ENCODE measurements at regions not wholly inside any gene's neighbourhood (a gene's known extent, or its start where the extent isn't known, plus 50 kb on each side); places are given as distances from the start of the nearest gene placed in this dataset.

- H3K9ac ChIP-seq, result no peak overlapping the region
- H3K36me3 ChIP-seq, result no peaks in the 10 kb centered on the region
- H3K9me3 ChIP-seq (ENCODE audit: low read depth), result peaks cover 6% of the 10 kb centered on the region
- peaks cover 17% of the 10 kb centered on the region for H3K4me1 Mint-ChIP-seq
- peaks cover 15% of the 10 kb centered on the region for H3K4me1 ChIP-seq
- no peak overlapping the region for H3K4me2 ChIP-seq
- peaks cover 8% of the 10 kb centered on the region for H3K9me3 Mint-ChIP-seq
- H3K27me3 Mint-ChIP-seq (ENCODE audit: insufficient read depth, low read depth), result peaks cover 27% of the 10 kb centered on the region
- no peaks in the 10 kb centered on the region for H3K79me2 ChIP-seq (ENCODE audit: low read depth)
- H2AFZ ChIP-seq (replicated peaks), result no peak overlapping the region
- H3F3A ChIP-seq (ENCODE audit: low read depth), result peaks cover 4% of the 10 kb centered on the region
- no peaks in the 10 kb centered on the region for H4K20me1 ChIP-seq (ENCODE audit: low read depth)
- no peak overlapping the region for H3K27ac ChIP-seq
- no peak overlapping the region for H3K4me3 Mint-ChIP-seq
- H3K4me3 ChIP-seq, result no peak overlapping the region
- DNase-seq (ENCODE audit: low spot score), result no peak
- no peak for TF ChIP-seq EZH2phosphoT487 (IDR thresholded peaks at IDR 0.05)
- TF ChIP-seq EZH2 (IDR thresholded peaks at IDR 0.05), result no peak
- TF ChIP-seq CTCF (IDR thresholded peaks at IDR 0.05), result no peak
- no peaks in the 10 kb centered on the region for H3K36me3 Mint-ChIP-seq
- no peak overlapping the region for H3K27ac Mint-ChIP-seq
- H3K27me3 ChIP-seq, result no peaks in the 10 kb centered on the region
These were observed 93.9 kb downstream of the CPN2 start for GRCh38 chr3:194257151-194257621.

- Histone ChIP-seq H4K20me1 (ENCODE audit: low read depth) (no peaks in the 10 kb centered on the region), H3K4me2 (no peak overlapping the region), H3K27ac (no peak overlapping the region), H3K4me3 (no peak overlapping the region), H3K27me3 (no peaks in the 10 kb centered on the region), H3F3A (ENCODE audit: low read depth) (peaks cover 4% of the 10 kb centered on the region), H3K9ac (no peak overlapping the region), H3K36me3 (no peaks in the 10 kb centered on the region), H3K9me3 (ENCODE audit: low read depth) (peaks cover 6% of the 10 kb centered on the region), H3K79me2 (ENCODE audit: low read depth) (no peaks in the 10 kb centered on the region), H2AFZ (replicated peaks) (no peak overlapping the region), H3K4me1 (peaks cover 15% of the 10 kb centered on the region)
- Mint-ChIP-seq H3K4me1 (peaks cover 16% of the 10 kb centered on the region), H3K4me3 (no peak overlapping the region), H3K27ac (no peak overlapping the region), H3K9me3 (peaks cover 8% of the 10 kb centered on the region), H3K27me3 (ENCODE audit: insufficient read depth, low read depth) (peaks cover 22% of the 10 kb centered on the region), H3K36me3 (no peaks in the 10 kb centered on the region)
- no peak for TF ChIP-seq EZH2phosphoT487 (IDR thresholded peaks at IDR 0.05)
- TF ChIP-seq CTCF (IDR thresholded peaks at IDR 0.05), result no peak
- TF ChIP-seq EZH2 (IDR thresholded peaks at IDR 0.05), result no peak
- no peak for DNase-seq (ENCODE audit: low spot score)
These were observed 93.0 kb downstream of the CPN2 start for GRCh38 chr3:194257916-194258668.

GRCh38 chr3:194259982-194260766, 91.0 kb downstream of the CPN2 start:
- Histone ChIP-seq H3K79me2 (ENCODE audit: low read depth) (no peaks in the 10 kb centered on the region), H3K27ac (no peak overlapping the region), H2AFZ (replicated peaks) (no peak overlapping the region), H3F3A (ENCODE audit: low read depth) (peaks cover 4% of the 10 kb centered on the region), H3K4me2 (no peak overlapping the region), H3K4me3 (no peak overlapping the region), H3K27me3 (no peaks in the 10 kb centered on the region), H3K36me3 (no peaks in the 10 kb centered on the region), H3K9ac (no peak overlapping the region), H3K9me3 (ENCODE audit: low read depth) (peaks cover 6% of the 10 kb centered on the region), H4K20me1 (ENCODE audit: low read depth) (no peaks in the 10 kb centered on the region), H3K4me1 (peaks cover 18% of the 10 kb centered on the region)
- no peaks in the 10 kb centered on the region for H3K36me3 Mint-ChIP-seq
- H3K4me3 Mint-ChIP-seq, result no peak overlapping the region
- peaks cover 17% of the 10 kb centered on the region for H3K27me3 Mint-ChIP-seq (ENCODE audit: insufficient read depth, low read depth)
- H3K27ac Mint-ChIP-seq, result no peak overlapping the region
- H3K9me3 Mint-ChIP-seq, result peaks cover 8% of the 10 kb centered on the region
- peaks cover 26% of the 10 kb centered on the region for H3K4me1 Mint-ChIP-seq
- DNase-seq (ENCODE audit: low spot score), result no peak
- TF ChIP-seq EZH2phosphoT487 (IDR thresholded peaks at IDR 0.05) (no peak), EZH2 (IDR thresholded peaks at IDR 0.05) (no peak), CTCF (IDR thresholded peaks at IDR 0.05) (no peak)

All from neural progenitor cell (in vitro differentiated cells).